ENCODE measurements at regions not wholly inside any gene's neighbourhood (a gene's known extent, or its start where the extent isn't known, plus 50 kb on each side); places are given as distances from the start of the nearest gene placed in this dataset.

GRCh38 chr2:8571301-8571791 is 110.5 kb upstream of the ID2 start:
- peaks cover 0 to 23% (median 6%) of the 10 kb centered on the region in 12 donors for H3K4me1 ChIP-seq
- ATAC-seq (no peak), DNase-seq (no peak)
- H3K4me3 ChIP-seq: no peak overlapping the region
- H3K36me3 ChIP-seq: no peaks in the 10 kb centered on the region
- intact Hi-C loops (cut with DNase I): no loop called here
- no peaks in the 10 kb centered on the region for H3K27me3 ChIP-seq
- WGBS, 4 donors: 89 to 92% (median 90%) methylated on average over 12 to 13 of the region's 13 CpGs
- no peaks in the 10 kb centered on the region for H3K9me3 ChIP-seq
- H3K27ac ChIP-seq: no peak overlapping the region
- TF ChIP-seq CTCF (IDR thresholded peaks at IDR 0.05) (no peak), POLR2A (IDR thresholded peaks at IDR 0.05) (no peak)

GRCh38 chr2:8571792-8572499 is 109.9 kb upstream of the ID2 start:
- Histone ChIP-seq H3K4me3 (no peak overlapping the region), H3K27me3 (no peaks in the 10 kb centered on the region), H3K4me1 (peaks cover 0 to 29% (median 6%) of the 10 kb centered on the region in 12 donors), H3K36me3 (no peaks in the 10 kb centered on the region), H3K9me3 (no peaks in the 10 kb centered on the region), H3K27ac (no peak overlapping the region)
- intact Hi-C loops (cut with DNase I): no loop called here
- DNase-seq: peak in 1 of 5 donors; percentile 10
- 90 to 93% (median 90%) methylated on average over 9 to 10 of the region's 10 CpGs for WGBS, 4 donors
- TF ChIP-seq POLR2A (IDR thresholded peaks at IDR 0.05): no peak
- no peak for ATAC-seq

GRCh38 chr2:8572712-8573233 is 109.1 kb upstream of the ID2 start:
- 93 to 97% (median 96%) methylated on average over 12 of the region's 12 CpGs for WGBS, 4 donors
- no peaks in the 10 kb centered on the region for H3K9me3 ChIP-seq
- no peaks in the 10 kb centered on the region for H3K27me3 ChIP-seq
- no peak for TF ChIP-seq POLR2A (IDR thresholded peaks at IDR 0.05)
- no peak for TF ChIP-seq CTCF (IDR thresholded peaks at IDR 0.05)
- intact Hi-C loops (cut with DNase I): no loop called here
- H3K36me3 ChIP-seq: no peaks in the 10 kb centered on the region
- no peak for ATAC-seq
- no peak for DNase-seq
- no peak overlapping the region for H3K4me3 ChIP-seq
- H3K4me1 ChIP-seq: peaks cover 0 to 33% (median 6%) of the 10 kb centered on the region in 12 donors
- no peak overlapping the region for H3K27ac ChIP-seq

- no peaks in the 10 kb centered on the region for H3K27me3 ChIP-seq
- ATAC-seq: no peak
- WGBS, 4 donors: 93 to 98% (median 95%) methylated on average over 22 of the region's 22 CpGs
- TF ChIP-seq POLR2A (IDR thresholded peaks at IDR 0.05): no peak
- TF ChIP-seq CTCF (IDR thresholded peaks at IDR 0.05): no peak
- intact Hi-C loops (cut with DNase I): no loop called here
- no peak overlapping the region for H3K27ac ChIP-seq
- no peaks in the 10 kb centered on the region for H3K36me3 ChIP-seq
- H3K9me3 ChIP-seq: no peaks in the 10 kb centered on the region
- H3K4me3 ChIP-seq: no peak overlapping the region
- peak in 1 of 5 donors; percentile 21 for DNase-seq
- H3K4me1 ChIP-seq: peaks cover 0 to 33% (median 6%) of the 10 kb centered on the region in 12 donors
These were observed 108.5 kb upstream of the ID2 start for GRCh38 chr2:8573234-8573941.

Measured in heart left ventricle (tissue), 16 donors.